ENCODE measurements at regions not wholly inside any gene's neighbourhood (a gene's known extent, or its start where the extent isn't known, plus 50 kb on each side); places are given as distances from the start of the nearest gene placed in this dataset.

DNA sequence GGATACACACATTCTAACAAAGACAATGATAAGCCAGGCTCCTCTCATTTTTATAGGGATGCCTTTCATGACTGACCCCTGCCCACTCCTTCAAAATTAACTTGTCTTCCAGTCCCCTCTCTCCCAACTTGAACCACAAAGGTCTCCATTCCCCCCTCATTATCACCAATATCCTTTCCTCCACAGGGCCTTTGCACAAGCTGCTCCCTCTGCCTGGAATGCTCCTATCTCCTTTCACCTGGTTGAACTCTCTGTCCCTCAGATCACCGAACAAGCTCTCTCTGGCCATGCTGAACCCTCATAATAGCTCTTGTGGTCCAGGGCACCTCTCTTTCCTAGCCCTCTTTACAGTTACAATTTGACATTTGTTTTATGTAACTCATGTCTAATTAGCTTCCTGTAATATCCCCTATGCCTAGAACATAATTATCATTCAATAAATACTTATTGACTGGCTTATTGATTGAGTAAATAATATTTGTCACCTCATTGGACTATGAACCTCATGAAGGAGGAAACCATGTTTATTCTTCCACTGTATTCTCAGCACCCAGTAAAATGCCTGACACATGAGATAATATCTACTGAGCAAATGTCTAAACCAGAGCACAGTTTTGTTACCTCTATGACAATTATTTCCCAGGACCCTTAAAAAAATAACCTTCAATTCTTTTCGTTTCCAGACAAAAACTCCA lies 266.3 kb upstream of the RASGEF1B start:
- TF ChIP-seq POLR2A (IDR thresholded peaks at IDR 0.05; ENCODE audit: low read depth, low read length), result no peak
- TF ChIP-seq POLR2AphosphoS5 (IDR thresholded peaks at IDR 0.05; ENCODE audit: low read depth, low read length), result no peak
